ENCODE measurements at regions not wholly inside any gene's neighbourhood (a gene's known extent, or its start where the extent isn't known, plus 50 kb on each side); places are given as distances from the start of the nearest gene placed in this dataset.

- intact Hi-C loops (cut with DNase I, micrococcal nuclease), result no loop called here
- no peak for TF ChIP-seq CTCF (IDR thresholded peaks at IDR 0.05)
- ATAC-seq (no peak), DNase-seq (no peak)
- Histone ChIP-seq H3K36me3 (ENCODE audit: low read depth) (no peaks in the 10 kb centered on the region), H3K4me1 (ENCODE audit: low read depth) (no peaks in the 10 kb centered on the region), H3K4me3 (no peak overlapping the region), H3K9me3 (no peaks in the 10 kb centered on the region)
These were observed 483.6 kb upstream of the VRK2 start for GRCh38 chr2:57563015-57563414.

GRCh38 chr2:57567245-57567644 is 479.4 kb upstream of the VRK2 start:
- DNase-seq (no peak), ATAC-seq (no peak)
- Histone ChIP-seq H3K4me1 (ENCODE audit: low read depth) (no peaks in the 10 kb centered on the region), H3K4me3 (no peak overlapping the region), H3K9me3 (no peaks in the 10 kb centered on the region), H3K36me3 (ENCODE audit: low read depth) (no peaks in the 10 kb centered on the region)
- intact Hi-C loops (cut with DNase I, micrococcal nuclease), result no loop called here
- TF ChIP-seq CTCF (IDR thresholded peaks at IDR 0.05), result no peak

GRCh38 chr2:57569396-57569795 is 477.2 kb upstream of the VRK2 start:
- Histone ChIP-seq H3K4me3 (no peak overlapping the region), H3K36me3 (ENCODE audit: low read depth) (no peaks in the 10 kb centered on the region), H3K4me1 (ENCODE audit: low read depth) (no peaks in the 10 kb centered on the region), H3K9me3 (no peaks in the 10 kb centered on the region)
- no peak for TF ChIP-seq CTCF (IDR thresholded peaks at IDR 0.05)
- DNase-seq (no peak), ATAC-seq (no peak)
- intact Hi-C loops (cut with DNase I, micrococcal nuclease), result no loop called here

GRCh38 chr2:57570961-57571360 is 475.6 kb upstream of the VRK2 start:
- Histone ChIP-seq H3K4me3 (no peak overlapping the region), H3K4me1 (ENCODE audit: low read depth) (no peaks in the 10 kb centered on the region), H3K9me3 (no peaks in the 10 kb centered on the region), H3K36me3 (ENCODE audit: low read depth) (no peaks in the 10 kb centered on the region)
- intact Hi-C loops (cut with DNase I, micrococcal nuclease), result no loop called here
- DNase-seq (no peak), ATAC-seq (no peak)
- TF ChIP-seq CTCF (IDR thresholded peaks at IDR 0.05), result no peak

GRCh38 chr2:57575700-57576268 is 470.8 kb upstream of the VRK2 start:
- no peak for TF ChIP-seq CTCF (IDR thresholded peaks at IDR 0.05)
- H3K4me1 ChIP-seq (ENCODE audit: low read depth), result no peaks in the 10 kb centered on the region
- no peak for DNase-seq
- H3K4me3 ChIP-seq, result no peak overlapping the region
- H3K9me3 ChIP-seq, result no peaks in the 10 kb centered on the region
- intact Hi-C loops (cut with DNase I, micrococcal nuclease), result no loop called here
- no peaks in the 10 kb centered on the region for H3K36me3 ChIP-seq (ENCODE audit: low read depth)
- no peak for ATAC-seq

GRCh38 chr2:57576983-57577382 is 469.6 kb upstream of the VRK2 start:
- no peaks in the 10 kb centered on the region for H3K4me1 ChIP-seq (ENCODE audit: low read depth)

More at GRCh38 chr2:57576983-57577382, 469.6 kb upstream of the VRK2 start:
- Histone ChIP-seq H3K4me3 (no peak overlapping the region), H3K36me3 (ENCODE audit: low read depth) (no peaks in the 10 kb centered on the region), H3K9me3 (no peaks in the 10 kb centered on the region)
- DNase-seq (no peak), ATAC-seq (no peak)
- no peak for TF ChIP-seq CTCF (IDR thresholded peaks at IDR 0.05)
- intact Hi-C loops (cut with DNase I, micrococcal nuclease), result no loop called here
